AG09309 (cell line): ENCODE measurements at regions not wholly inside any gene's neighbourhood (a gene's known extent, or its start where the extent isn't known, plus 50 kb on each side); places are given as distances from the start of the nearest gene placed in this dataset.

Experiments
- DNase-seq: peaks from one replicate; pipeline ENCODE4 v3.0.0-alpha.2; 2010; ENCODE audit warnings: low read depth
- H3K4me3 ChIP-seq: 2 replicates; pipeline ENCODE4 v1.5.1; 2011; ENCODE audit warnings: mild to moderate bottlenecking, low read depth, low read length, moderate library complexity; ENCODE audit not compliant: control insufficient read depth
- CTCF ChIP-seq: IDR thresholded peaks from 2 replicates; pipeline ENCODE4 v1.5.1; 2011; ENCODE audit warnings: mild to moderate bottlenecking, low read depth, low read length, inconsistent platforms; ENCODE audit not compliant: insufficient read depth, control insufficient read depth; ENCODE audit errors: missing control alignments

- DNase-seq: no peak
- H3K4me3 ChIP-seq: no peak overlapping the region
- no peak for TF ChIP-seq CTCF
These were observed 74.0 kb upstream of the KLF3 start for GRCh38 chr4:38590046-38590445.

- DNase-seq: no peak
- no peak overlapping the region for H3K4me3 ChIP-seq
- no peak for TF ChIP-seq CTCF
These were observed 72.2 kb upstream of the KLF3 start for GRCh38 chr4:38591617-38592337.

DNA sequence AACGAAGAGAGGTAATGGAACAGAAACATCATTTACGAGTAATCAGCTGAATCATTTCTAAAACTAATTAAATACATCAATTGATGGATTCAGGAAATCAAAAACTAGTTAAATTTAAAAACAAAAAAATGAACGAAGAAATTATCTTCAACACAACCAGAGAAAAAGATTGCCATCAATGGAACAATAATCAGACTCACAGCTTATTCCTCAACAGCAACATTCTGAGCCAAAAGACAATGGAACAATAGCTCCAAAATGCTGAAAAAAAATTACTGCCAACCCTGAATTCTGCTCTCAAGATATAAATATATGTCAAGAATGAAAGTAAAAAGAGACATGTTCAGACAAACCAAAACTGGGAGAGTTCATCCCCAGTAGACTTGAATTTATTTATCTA is 65.5 kb upstream of the KLF3 start:
- H3K4me3 ChIP-seq: no peak overlapping the region
- DNase-seq: no peak
- TF ChIP-seq CTCF: no peak

- no peak for TF ChIP-seq CTCF
- H3K4me3 ChIP-seq: no peak overlapping the region
- DNase-seq: no peak
These were observed 63.4 kb upstream of the KLF3 start for GRCh38 chr4:38600575-38600974.

GRCh38 chr4:38601244-38601915 is 62.6 kb upstream of the KLF3 start:
- no peak for DNase-seq
- H3K4me3 ChIP-seq: no peak overlapping the region

DNA sequence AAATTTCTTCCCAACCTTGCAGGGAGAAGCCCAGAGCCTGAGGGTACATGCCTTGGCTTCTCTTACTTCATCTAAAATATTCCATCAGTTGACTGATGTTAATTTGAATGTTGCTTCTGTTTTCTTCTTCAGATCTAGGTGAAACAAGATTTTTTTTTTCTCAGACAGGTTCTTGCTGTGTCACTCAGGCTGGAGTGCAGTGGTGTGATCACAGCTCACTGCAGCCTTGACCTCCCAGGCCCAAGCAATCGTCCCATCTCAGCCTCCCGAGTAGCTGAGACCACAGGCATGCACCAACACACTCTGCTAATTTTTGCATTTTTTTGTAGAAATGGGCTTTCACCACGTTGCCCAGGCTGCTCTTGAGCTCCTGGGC is 62.1 kb upstream of the KLF3 start:
- DNase-seq: no peak
- H3K4me3 ChIP-seq: no peak overlapping the region
- no peak for TF ChIP-seq CTCF

More at GRCh38 chr4:38601244-38601915, 62.6 kb upstream of the KLF3 start:
- TF ChIP-seq CTCF: no peak
